ENCODE measurements at regions not wholly inside any gene's neighbourhood (a gene's known extent, or its start where the extent isn't known, plus 50 kb on each side); places are given as distances from the start of the nearest gene placed in this dataset.

- Histone ChIP-seq H2AK9ac (replicated peaks; ENCODE audit: low read depth, low read length, poor library complexity) (no peak overlapping the region), H3K27me3 (ENCODE audit: control insufficient read depth, insufficient read depth, low read length) (no peaks in the 10 kb centered on the region), H2AFZ (replicated peaks; ENCODE audit: low read length, poor library complexity) (no peak overlapping the region), H3K18ac (ENCODE audit: low read depth, low read length) (no peak overlapping the region), H3K27ac (ENCODE audit: insufficient read depth, low read length) (no peak overlapping the region), H2AK5ac (ENCODE audit: low read depth, low read length) (no peak overlapping the region), H3K36me3 (ENCODE audit: control insufficient read depth, insufficient read depth, low read length) (no peaks in the 10 kb centered on the region), H2BK20ac (ENCODE audit: low read depth, low read length) (no peak overlapping the region), H3K9ac (ENCODE audit: low read depth, low read length) (no peak overlapping the region), H3K9me3 (ENCODE audit: control insufficient read depth, insufficient read depth, low read length) (no peaks in the 10 kb centered on the region), H3K79me1 (ENCODE audit: low read depth in 1 of 2, low read length in 2 of 2) (no peaks in the 10 kb centered on the region), H3K9me1 (ENCODE audit: insufficient read depth, low read length) (no peaks in the 10 kb centered on the region; the same call in 1 of the 2 replicates), H2BK15ac (ENCODE audit: low read depth, low read length) (no peak overlapping the region), H4K8ac (ENCODE audit: low read depth in 2 of 2, low read length in 2 of 2) (no peak overlapping the region), H4K91ac (ENCODE audit: insufficient read depth, low read depth, low read length) (no peak overlapping the region), H2BK5ac (ENCODE audit: low read depth, low read length, poor library complexity, severe bottlenecking) (no peak overlapping the region), H4K20me1 (ENCODE audit: insufficient read depth, low read length) (no peaks in the 10 kb centered on the region), H3K4ac (ENCODE audit: low read depth, low read length) (no peak overlapping the region), H2BK120ac (ENCODE audit: low read depth, low read length) (no peak overlapping the region), H4K5ac (ENCODE audit: low read depth, low read length) (no peak overlapping the region), H3K14ac (replicated peaks; ENCODE audit: low read depth, low read length) (no peak overlapping the region), H3K56ac (ENCODE audit: extremely low read depth, insufficient read depth, low read length) (no peak overlapping the region), H3K4me1 (ENCODE audit: control insufficient read depth, insufficient read depth, low read length) (peaks cover 5% of the 10 kb centered on the region), H3K4me3 (ENCODE audit: insufficient read depth, low read depth, low read length) (no peak overlapping the region), H3K23ac (ENCODE audit: low read depth, low read length) (no peak overlapping the region), H3K4me2 (ENCODE audit: low read depth, low read length) (no peak overlapping the region)
- TF ChIP-seq MAFK (IDR thresholded peaks at IDR 0.05; ENCODE audit: low read depth, low read length) (no peak), RAD21 (IDR thresholded peaks at IDR 0.05; ENCODE audit: low read length) (no peak), NFE2L2 (IDR thresholded peaks at IDR 0.05; ENCODE audit: low read depth, low read length) (no peak), RFX5 (IDR thresholded peaks at IDR 0.05; ENCODE audit: low read depth, low read length) (no peak), POLR2A (IDR thresholded peaks at IDR 0.05; ENCODE audit: low read depth, low read length) (no peak), BHLHE40 (IDR thresholded peaks at IDR 0.05; ENCODE audit: low read depth, low read length) (no peak), MAZ (IDR thresholded peaks at IDR 0.05; ENCODE audit: borderline replicate concordance, low read depth, low read length) (no peak)
- TF ChIP-seq, protein P1, sequence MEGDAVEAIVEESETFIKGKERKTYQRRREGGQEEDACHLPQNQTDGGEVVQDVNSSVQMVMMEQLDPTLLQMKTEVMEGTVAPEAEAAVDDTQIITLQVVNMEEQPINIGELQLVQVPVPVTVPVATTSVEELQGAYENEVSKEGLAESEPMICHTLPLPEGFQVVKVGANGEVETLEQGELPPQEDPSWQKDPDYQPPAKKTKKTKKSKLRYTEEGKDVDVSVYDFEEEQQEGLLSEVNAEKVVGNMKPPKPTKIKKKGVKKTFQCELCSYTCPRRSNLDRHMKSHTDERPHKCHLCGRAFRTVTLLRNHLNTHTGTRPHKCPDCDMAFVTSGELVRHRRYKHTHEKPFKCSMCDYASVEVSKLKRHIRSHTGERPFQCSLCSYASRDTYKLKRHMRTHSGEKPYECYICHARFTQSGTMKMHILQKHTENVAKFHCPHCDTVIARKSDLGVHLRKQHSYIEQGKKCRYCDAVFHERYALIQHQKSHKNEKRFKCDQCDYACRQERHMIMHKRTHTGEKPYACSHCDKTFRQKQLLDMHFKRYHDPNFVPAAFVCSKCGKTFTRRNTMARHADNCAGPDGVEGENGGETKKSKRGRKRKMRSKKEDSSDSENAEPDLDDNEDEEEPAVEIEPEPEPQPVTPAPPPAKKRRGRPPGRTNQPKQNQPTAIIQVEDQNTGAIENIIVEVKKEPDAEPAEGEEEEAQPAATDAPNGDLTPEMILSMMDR (conservative IDR thresholded peaks at IDR 0.05; ENCODE audit: low read depth, low read length) = no peak
- POLR2A ChIA-PET (ENCODE audit: unreplicated experiment) = no interaction called here
- DNase-seq (no peak), ATAC-seq (ENCODE audit: low read depth) (no peak)
- CTCF ChIA-PET = no interaction called here
- BruUV-seq (replicated peaks) = no TSS peak
- dilution Hi-C loops (cut with HindIII; ENCODE audit: low sequenced_read_pairs, unreplicated experiment) = no loop called here
- in situ Hi-C loops (cut with MboI; ENCODE audit: low sequenced_read_pairs) = no loop called here
- intact Hi-C loops (cut with micrococcal nuclease) = no loop called here
- WGBS, 2 experiments (ENCODE audit: extremely low coverage in 2 of 2, insufficient read length in 1 of 2) = no CpG with 5 or more reads among the region's 6 CpGs
Observed at GRCh38 chr12:47417121-47417520, 288.7 kb downstream of the RPAP3 start.
